ENCODE measurements at regions not wholly inside any gene's neighbourhood (a gene's known extent, or its start where the extent isn't known, plus 50 kb on each side); places are given as distances from the start of the nearest gene placed in this dataset.

- no peak for TF ChIP-seq CTCF (IDR thresholded peaks at IDR 0.05 in 4 of 5, conservative IDR thresholded peaks at IDR 0.05 in 1 of 5)
- TF ChIP-seq POLR2A (IDR thresholded peaks at IDR 0.05) = no peak
Measured at GRCh38 chr12:94805749-94806529, 155.6 kb upstream of the TMCC3 start.

Measured in gastrocnemius medialis (tissue), 4 donors.